Mesenteric fat pad (tissue), 1 donor: ENCODE measurements at regions not wholly inside any gene's neighbourhood (a gene's known extent, or its start where the extent isn't known, plus 50 kb on each side); places are given as distances from the start of the nearest gene placed in this dataset. TPM values are rescaled to one million over a fixed set of nuclear protein-coding genes. Genes with fewer than 3 reads are reported as not detected.

Experiments
- DNase-seq: peaks from one replicate; pipeline ENCODE4 v3.0.0-alpha.2; 2020; ENCODE audit warnings: low spot score
- microRNA-seq: library from miRNA; unstranded; fragments of <30 nt; microRNA quantifications from one replicate; pipeline ENCODE4 v1.2.0, GENCODE V29; 2020; ENCODE audit warnings: borderline number of aligned reads
- donor health status: DM: yes; HTN: yes; CAD: no.

DNA sequence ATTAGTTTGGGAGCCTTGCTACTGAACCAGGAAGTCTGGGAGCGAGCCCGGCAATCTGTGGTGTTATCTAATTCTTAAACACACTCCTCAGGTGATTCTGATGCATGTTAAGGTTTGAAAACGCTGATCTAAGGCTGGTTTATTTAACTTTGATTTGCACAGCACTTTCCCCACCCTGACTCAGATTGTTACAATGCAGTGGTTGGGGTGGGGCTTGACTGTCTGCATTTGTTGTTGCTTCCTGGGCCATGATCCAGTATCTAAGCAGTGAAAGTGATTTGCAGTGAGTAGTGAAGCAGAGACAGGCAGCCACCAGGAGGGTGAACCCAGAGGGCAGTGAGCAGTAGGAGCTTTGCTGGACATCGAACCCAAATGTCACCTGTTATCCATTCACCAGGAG is 81.6 kb upstream of the ARGLU1 start:
- DNase-seq, result no peak

DNA sequence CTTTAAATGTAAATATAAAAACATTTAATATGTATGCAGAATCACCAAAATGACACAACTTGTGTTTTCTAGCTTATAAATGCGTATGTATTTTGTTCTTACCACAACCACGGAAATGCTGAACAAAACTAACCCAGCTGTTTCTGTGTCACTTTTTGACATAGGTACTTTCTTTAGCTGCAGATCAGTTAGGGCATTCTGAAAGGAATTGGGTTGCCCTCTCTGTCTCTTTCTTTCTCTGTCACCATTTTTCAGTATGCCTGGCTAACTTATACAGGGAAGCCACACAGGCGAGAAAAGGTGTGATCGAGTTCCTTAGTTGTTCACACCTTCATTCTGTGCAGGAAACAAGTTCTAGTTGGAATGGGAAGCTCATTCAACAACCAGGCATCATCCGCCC is 72.6 kb upstream of the ARGLU1 start:
- no peak for DNase-seq

DNA sequence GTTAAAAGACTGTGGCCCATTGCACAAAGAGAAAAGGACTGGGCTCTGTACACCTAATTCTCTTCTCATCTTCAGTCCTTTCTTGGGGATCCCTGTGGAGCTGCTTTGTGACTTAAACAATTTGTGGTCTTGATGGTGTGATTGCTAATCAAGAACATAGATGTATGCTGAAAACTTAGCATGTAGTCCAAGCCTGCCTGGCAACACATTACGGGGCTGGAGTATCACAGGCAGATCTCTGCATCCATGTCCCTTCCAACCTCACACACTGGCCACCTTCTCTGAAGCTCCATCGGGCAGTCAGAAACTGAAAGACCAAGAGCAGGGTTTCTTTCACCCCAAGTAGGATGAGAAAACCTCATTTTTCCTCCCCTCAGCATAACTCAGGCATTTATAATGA is 69.6 kb upstream of the ARGLU1 start:
- no peak for DNase-seq

DNA sequence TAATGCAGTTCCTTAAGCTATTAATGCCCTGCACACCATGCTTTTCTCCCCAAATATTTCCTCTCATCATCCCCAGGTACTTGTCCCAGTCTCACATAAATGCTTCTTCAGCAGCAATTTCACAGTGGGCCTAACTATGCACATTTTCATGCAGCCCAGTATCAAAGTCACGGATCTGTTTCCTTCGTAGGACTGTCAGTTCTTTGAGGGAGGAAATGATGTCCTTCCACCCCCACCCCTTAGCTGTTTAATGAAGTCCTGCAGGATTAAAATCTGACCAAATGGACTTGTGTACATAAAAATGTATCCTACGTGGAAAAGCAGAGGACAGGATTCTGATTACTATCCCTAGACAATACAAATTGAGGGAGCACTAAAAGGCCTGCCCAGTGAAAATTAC is 68.6 kb upstream of the ARGLU1 start:
- no peak for DNase-seq

DNA sequence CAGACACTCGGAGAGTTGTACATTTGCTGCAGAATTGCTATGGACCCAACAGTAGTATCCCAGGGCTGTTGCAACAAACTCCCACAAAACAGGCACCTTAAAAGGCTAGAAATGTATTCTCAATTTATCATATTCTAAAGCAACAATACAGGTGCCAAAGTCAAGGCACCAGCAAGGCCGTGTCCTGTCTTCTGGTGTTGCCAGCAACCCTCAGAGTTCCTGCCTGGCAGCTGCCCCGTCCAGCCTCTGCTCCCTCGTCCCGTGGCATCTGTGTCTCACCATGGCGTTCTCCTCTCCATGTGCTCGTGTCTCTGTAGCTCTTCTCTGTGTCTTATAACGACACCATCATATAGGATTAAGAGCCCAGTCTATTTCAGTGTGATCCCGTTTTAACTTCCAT is 67.7 kb upstream of the ARGLU1 start:
- no peak for DNase-seq

DNA sequence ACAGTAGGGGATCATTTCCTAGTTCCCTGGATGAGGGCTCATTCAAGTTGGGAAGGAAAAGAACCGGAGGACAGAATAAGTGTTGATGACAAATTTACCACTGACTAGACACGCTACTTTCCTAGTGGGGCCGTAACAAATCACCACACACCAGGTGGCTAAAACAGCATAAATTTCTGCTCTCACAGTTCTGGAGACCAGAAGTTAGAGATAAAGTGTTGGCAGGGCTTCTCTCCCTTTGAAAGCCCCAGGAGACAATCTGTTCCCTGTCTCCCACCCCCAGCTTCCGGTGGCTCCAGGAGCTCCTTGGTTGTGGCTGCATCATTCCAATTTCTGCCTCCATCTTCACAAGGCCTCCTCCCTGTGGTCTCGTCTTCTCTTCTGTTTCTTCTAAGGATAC is 65.4 kb upstream of the ARGLU1 start:
- no peak for DNase-seq

DNA sequence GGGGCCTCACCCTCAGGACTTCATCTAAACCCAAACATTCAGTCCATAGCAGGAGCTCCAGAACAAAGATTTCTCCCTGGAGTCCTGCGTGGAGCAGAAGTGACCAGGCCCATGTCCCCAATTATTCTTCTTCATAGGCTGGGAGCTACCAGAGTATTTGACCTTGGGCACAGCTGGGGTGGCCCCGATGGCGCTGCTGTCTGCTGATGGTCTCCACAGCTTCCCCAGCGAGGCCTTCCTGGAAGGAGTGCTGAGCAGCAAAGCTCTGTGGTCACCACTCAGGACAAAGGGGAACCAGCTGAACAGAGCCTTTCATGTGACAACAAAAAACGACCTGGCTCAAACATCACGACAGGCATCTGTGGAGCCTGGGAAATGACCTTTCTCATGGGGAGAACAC is 62.7 kb upstream of the ARGLU1 start:
- DNase-seq, result no peak

DNA sequence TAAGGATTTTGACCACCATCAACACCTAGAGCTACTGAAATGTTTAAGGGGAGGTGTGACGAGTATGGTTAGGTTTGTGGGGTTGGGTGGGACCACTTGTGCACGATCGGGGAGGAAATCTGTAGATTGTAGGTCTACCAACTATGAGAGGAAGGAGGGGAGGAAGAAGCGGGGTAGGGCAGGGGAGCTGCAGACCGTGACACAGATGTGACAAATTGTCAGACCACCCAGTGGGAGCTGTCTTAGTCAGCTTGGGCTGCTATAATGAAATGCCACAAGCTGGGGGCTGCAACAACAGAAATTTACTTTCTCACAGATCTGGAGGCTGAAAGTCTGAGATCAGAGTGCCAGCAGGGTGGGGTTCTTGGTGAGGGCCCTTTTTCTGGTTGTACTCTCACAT is 62.2 kb upstream of the ARGLU1 start:
- DNase-seq, result no peak

DNA sequence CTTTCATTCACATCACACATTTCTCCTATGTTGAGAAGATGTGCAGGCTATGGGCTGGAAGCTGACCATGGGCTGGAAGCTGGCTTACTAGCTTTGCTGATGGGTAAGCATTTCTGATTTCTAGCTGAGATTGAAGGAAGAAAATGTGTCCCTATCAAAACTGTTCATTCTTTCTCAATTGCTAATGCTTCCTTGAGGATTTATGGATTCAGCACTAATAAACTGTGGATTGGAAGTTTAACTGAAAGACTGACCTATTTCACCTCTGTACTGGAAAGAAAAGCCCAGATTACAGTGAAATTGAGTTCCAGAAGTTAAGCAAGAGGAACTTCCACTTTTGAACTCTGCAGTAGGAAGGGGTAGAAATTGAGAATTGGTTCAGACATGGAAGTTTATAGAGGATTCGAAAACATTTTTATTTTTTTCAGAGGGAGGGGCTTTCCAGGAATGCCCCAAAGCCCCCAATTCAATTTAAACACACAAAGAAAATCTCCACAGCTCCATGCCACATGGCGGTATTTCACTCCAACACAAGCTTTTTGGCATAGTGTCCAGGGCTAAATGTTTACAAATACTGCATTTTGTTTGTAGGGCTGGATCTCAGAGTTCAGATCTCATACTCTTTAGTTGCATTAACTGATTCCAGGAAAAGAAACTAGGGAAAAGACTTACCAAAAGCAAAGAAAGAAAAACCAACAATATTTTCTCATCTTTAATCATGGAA is 61.2 kb upstream of the ARGLU1 start:
- DNase-seq, result no peak

DNA sequence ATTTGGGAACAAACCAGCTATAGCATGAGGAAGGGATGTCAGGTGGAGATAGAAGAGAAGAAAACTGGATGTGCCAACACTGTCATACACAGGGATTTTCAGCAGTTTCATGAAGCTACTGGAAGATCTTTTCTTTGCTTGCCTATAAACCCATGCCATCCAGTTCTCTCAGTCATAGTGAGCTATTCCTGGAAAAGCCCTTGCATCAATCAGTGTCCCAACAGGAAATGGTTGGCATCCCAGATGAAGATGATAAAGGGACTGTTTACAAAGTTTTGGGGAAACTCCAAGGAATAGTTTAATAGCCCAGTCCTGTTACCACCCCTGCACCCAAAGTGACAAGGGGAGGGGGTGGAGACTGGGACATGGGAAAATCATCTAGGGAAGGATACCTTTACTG is 58.5 kb upstream of the ARGLU1 start:
- no peak for DNase-seq

DNA sequence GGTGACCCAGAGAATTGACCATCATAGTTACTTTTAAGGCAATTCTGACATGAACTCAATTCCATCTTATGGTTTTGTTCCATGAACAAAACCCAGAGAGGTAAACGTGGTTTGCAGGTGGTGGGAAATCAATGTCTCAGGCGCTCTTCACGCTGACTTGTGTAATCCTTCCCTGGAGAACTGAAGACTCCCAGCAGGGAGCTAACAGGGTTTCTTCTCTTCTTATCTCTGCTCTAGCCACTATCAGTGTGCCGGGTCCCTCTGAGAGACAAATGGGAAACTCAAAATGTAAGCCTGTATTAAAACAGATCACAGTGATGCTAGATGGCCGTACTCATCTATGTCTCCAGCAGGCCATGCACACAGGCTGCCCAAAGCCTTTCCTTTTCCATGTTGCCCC is 57.6 kb upstream of the ARGLU1 start:
- DNase-seq, result no peak

DNA sequence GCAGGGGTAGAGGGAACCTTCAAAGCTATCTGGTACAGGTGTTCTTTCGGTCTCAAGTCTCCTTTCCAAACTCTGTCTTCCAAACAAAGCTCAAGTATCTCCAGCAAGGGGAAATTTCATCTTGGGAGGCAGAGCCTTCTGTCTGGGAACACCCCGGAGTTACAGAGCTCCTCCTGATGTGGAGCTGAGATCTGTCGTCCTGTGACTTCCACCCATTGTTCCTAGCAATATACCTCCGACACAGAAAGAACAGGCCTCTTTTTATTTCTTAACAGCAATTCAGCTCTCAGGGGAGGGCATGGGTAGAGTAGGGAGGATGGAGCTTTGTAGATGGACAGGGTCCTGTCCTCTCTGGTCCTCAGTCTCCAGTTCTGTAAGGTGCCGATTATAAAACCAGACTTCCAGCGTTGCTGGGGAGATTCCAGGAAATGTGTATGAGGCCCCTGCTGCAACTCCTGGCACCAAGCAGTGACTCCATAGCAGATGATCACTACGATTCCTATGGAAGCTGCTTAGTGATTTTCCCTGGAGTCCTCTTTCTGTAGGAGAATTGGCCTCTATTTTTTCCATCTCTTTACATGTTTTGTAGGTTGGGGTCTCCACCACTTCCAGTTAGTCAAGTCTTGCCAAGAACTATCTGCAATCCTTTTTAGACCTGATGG is 56.0 kb upstream of the ARGLU1 start:
- no peak for DNase-seq

DNA sequence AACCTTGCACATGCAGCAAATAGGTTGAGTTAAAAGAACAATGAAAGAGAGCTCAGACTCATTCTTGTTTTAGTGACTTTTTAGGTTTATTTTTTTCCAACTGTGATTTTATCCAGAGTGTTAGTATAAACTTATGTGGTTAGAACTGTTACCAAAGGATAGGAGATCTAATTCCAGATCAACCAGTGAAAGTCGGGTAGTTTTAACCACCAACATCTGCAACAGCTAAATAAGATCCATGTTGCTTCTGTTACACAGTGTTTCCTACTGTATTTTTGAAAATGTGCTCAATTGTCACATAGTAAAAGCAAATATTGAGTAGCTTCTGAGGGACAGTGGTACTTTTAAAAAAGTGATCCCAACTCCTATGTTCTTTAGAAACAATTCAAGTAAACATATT is 53.9 kb upstream of the ARGLU1 start:
- no peak for DNase-seq

DNA sequence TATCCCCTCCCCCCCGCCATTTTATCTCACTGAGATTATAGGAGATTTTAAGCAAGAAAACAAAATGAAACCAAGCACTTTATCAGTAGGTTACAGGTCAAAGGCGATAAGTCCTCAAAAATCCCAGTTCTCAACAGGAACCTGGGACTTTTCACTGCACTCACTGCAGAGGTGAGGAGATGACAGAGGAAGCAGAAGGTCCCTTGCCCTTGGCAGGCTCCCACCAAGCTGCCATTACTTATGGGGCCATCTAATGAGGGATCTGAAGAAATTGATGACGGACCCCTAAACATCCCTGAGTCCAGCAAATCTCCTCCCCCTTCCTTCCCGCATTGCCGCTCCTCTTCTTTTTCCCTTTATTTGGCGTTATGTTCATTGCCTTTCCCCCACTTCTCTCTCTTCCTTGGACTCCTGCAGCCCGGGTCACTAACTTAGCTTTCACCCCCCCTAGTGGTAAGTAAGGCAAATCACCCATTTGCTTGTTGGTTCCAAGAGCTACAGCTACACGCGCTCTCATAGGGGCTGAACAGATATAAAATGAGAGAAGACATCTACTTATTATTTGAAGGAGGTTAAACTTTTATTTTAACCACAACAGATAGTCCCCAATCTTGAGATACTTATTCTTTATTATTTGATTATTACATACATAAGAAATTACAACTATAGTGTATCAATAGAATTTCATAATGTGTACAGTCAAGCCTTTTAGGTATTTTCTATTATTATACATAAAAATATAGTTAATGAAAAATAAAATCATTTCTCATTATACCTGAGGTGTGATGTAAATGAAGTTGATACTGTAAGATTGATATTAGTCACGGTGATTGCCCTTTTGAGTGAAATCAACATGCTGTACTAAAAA is 52.0 kb upstream of the ARGLU1 start:
- no peak for DNase-seq

Small RNA genes lying in the stretch of these regions (microRNA-seq; reads per million reads assigned to microRNA genes)
- not detected for gene MIR1267
